Sigmoid colon (tissue), 6 donors: ENCODE measurements at regions not wholly inside any gene's neighbourhood (a gene's known extent, or its start where the extent isn't known, plus 50 kb on each side); places are given as distances from the start of the nearest gene placed in this dataset.

Source experiments
- DNase-seq: peaks from one replicate; pipeline ENCODE4 v3.0.0-alpha.2; 2019
- H3K27ac ChIP-seq, 4 donors: fragments of 200-600 bp; sonication (generic); one replicate each; pipeline ENCODE4 v1.5.1; 2016 to 2019; ENCODE audit warnings: mild to moderate bottlenecking in 1 of 4
- H3K27me3 ChIP-seq, 3 donors: fragments of 200-600 bp; sonication (generic); one replicate each; pipeline ENCODE4 v1.5.1; 2019; ENCODE audit warnings: mild to moderate bottlenecking in 1 of 3
- H3K36me3 ChIP-seq, 4 donors: fragments of 200-600 bp; sonication (generic); one replicate each; pipeline ENCODE4 v1.5.1; 2016 to 2019
- H3K4me1 ChIP-seq, 4 donors: fragments of 200-600 bp; sonication (generic); one replicate each; pipeline ENCODE4 v1.5.1; 2017 to 2019
- H3K4me3 ChIP-seq, 4 donors: fragments of 200-600 bp; sonication (generic); one replicate each; pipeline ENCODE4 v1.5.1; 2017 to 2019; ENCODE audit warnings: mild to moderate bottlenecking in 2 of 4, moderate library complexity in 1 of 4
- H3K9me3 ChIP-seq, 4 donors: fragments of 200-600 bp in 3 of 4; sonication (generic) in 3 of 4; one replicate each; pipeline versions ENCODE4 v1.5.1 to v1.6.1; 2013 to 2019
- EP300 ChIP-seq, 4 donors: sonication (generic); formaldehyde crosslinking; IDR thresholded peaks; one replicate each; pipeline ENCODE4 v1.6.1; 2017; ENCODE audit warnings: antibody characterized with exemption in 4 of 4
- POLR2A ChIP-seq, 2 donors: fragments of 450-650 bp; IDR thresholded peaks; one replicate each; pipeline ENCODE4 v1.6.1; 2016; ENCODE audit warnings: antibody characterized with exemption in 2 of 2, mild to moderate bottlenecking in 2 of 2, moderate library complexity in 2 of 2
- POLR2AphosphoS5 ChIP-seq, 4 donors: sonication (generic); formaldehyde crosslinking; IDR thresholded peaks; one replicate each; pipeline ENCODE4 v1.6.1; 2017; ENCODE audit warnings: antibody characterized with exemption in 4 of 4
- WGBS, 2 donors: extraction: QIAGEN DNeasy Blood & Tissue Kit; methylation state at CpG; one replicate each; pipeline ENCODE4 v1.1.7; 2013; 5-methylcytosine and 5-hydroxymethylcytosine counted together
- intact Hi-C: fragments of 100-400 bp; cut with DNase I; formaldehyde crosslinking; loops from one replicate; pipeline ENCODE4 v1.15.1; 2023
- TF ChIP-seq, protein P1 (sequence below), 4 experiments: fragments of 450-650 bp in 3 of 4; fragments of 200-600 bp in 1 of 4; IDR thresholded peaks; one replicate each; pipeline ENCODE4 v1.5.1; 2016 to 2019; ENCODE audit warnings: antibody characterized with exemption in 4 of 4, mild to moderate bottlenecking in 3 of 4, moderate library complexity in 2 of 4
- donor health status: healthy with polysubstance abuse.
- donor health status: healthy.

DNA sequence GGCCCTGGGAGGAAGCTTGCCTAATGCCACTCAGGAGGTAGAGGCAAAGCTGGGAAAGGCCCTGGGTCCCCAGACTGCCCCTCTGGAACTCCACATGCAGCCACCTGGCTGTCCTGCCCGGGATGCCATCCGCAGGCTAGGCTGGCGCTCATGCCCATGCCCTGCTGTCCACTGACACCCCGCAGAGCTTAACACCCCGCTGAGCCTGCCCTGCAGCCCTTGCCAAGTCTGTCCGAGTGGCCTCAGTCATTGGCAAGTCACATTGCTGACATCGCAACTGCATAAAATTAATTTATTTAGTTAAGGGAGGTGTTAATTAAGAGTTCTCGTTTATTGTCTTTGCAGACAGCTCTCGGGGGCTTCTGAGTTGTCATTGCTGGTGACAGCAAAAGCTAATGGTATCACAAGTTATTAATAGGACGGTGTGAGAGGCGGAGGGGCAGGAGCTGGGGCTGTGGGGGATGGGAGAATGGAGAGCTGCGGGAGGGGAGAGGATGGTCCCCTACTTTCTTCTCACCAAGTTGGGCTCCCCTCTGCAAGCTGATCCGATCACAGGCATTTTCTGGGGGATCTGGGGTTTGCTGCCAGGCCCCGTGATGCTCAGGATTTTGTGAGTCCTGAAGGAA is 55.6 kb upstream of the PCBD1 start:
- 81 to 86% methylated on average over 14 of the region's 14 CpGs for whole genome bisulfite sequencing, 2 donors

DNA sequence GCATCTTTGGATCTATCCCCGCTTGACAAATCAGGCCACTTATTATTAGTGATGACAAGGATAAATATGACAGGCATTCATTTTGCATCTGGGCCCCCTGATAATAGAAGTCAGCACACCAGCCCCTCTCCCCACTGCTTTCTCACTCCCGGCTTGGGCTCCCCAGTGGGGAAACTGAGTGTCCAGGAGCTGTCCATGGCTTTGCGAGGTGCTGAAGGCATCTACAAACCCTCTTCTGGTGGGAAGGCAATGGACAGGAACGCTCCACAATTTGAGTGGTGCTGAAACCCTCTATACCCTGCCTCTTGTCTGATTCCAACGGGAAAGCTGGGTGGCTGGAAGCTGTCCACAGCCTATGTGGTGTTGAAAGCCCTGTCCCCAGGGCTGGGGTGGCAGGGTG is 61.7 kb upstream of the PCBD1 start:
- H3K9me3 ChIP-seq = no peaks in the 10 kb centered on the region
- DNase-seq = no peak
- H3K4me3 ChIP-seq = no peak overlapping the region
- H3K36me3 ChIP-seq = no peaks in the 10 kb centered on the region
- TF ChIP-seq POLR2A (IDR thresholded peaks at IDR 0.05) (no peak), POLR2AphosphoS5 (IDR thresholded peaks at IDR 0.05) (no peak), EP300 (IDR thresholded peaks at IDR 0.05) (no peak)
- TF ChIP-seq, protein P1, sequence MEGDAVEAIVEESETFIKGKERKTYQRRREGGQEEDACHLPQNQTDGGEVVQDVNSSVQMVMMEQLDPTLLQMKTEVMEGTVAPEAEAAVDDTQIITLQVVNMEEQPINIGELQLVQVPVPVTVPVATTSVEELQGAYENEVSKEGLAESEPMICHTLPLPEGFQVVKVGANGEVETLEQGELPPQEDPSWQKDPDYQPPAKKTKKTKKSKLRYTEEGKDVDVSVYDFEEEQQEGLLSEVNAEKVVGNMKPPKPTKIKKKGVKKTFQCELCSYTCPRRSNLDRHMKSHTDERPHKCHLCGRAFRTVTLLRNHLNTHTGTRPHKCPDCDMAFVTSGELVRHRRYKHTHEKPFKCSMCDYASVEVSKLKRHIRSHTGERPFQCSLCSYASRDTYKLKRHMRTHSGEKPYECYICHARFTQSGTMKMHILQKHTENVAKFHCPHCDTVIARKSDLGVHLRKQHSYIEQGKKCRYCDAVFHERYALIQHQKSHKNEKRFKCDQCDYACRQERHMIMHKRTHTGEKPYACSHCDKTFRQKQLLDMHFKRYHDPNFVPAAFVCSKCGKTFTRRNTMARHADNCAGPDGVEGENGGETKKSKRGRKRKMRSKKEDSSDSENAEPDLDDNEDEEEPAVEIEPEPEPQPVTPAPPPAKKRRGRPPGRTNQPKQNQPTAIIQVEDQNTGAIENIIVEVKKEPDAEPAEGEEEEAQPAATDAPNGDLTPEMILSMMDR (IDR thresholded peaks at IDR 0.05) = no peak
- H3K27me3 ChIP-seq = no peaks in the 10 kb centered on the region
- WGBS, 2 donors = 90 to 91% methylated on average over 5 of the region's 5 CpGs
- H3K4me1 ChIP-seq = no peaks in the 10 kb centered on the region
- intact Hi-C loops = no loop called here
- H3K27ac ChIP-seq = no peak overlapping the region

More for the DNA sequence above, 55.6 kb upstream of the PCBD1 start:
- DNase-seq = no peak
- no peaks in the 10 kb centered on the region for H3K4me1 ChIP-seq
- H3K4me3 ChIP-seq = no peak overlapping the region
- H3K9me3 ChIP-seq = no peaks in the 10 kb centered on the region
- no peaks in the 10 kb centered on the region for H3K36me3 ChIP-seq
- H3K27ac ChIP-seq = no peak overlapping the region
- intact Hi-C loops = no loop called here
- no peaks in the 10 kb centered on the region for H3K27me3 ChIP-seq
- TF ChIP-seq POLR2AphosphoS5 (IDR thresholded peaks at IDR 0.05) (no peak), POLR2A (IDR thresholded peaks at IDR 0.05) (no peak), EP300 (IDR thresholded peaks at IDR 0.05) (no peak)
- TF ChIP-seq, protein P1 (IDR thresholded peaks at IDR 0.05) = no peak

DNA sequence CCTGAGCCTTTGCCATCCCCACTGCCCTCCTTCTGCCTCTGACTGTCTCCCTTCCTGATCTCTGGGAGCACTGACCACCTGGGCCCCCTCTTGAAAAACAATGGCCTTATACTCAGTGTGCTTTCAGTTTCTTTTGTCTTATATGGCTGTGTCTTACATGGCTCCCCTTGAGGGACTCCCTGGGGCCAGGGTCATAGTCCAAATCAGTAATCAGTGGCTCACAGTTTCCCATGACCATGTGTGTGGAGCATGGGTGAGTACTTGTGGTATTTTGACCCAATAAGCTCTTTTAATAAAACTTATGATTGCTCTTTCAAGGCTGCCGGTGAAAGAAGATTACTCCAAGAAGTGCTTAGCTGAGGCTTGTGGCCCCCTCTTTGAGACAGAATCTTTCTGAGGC is 62.4 kb upstream of the PCBD1 start:
- intact Hi-C loops = no loop called here
- H3K27me3 ChIP-seq = no peaks in the 10 kb centered on the region
- H3K4me1 ChIP-seq = no peaks in the 10 kb centered on the region
- no peaks in the 10 kb centered on the region for H3K9me3 ChIP-seq
- H3K36me3 ChIP-seq = no peaks in the 10 kb centered on the region
- DNase-seq = no peak
- H3K27ac ChIP-seq = no peak overlapping the region
- WGBS, 2 donors = 83 to 88% methylated on average over 1 of the region's 1 CpG
- H3K4me3 ChIP-seq = no peak overlapping the region
- TF ChIP-seq EP300 (IDR thresholded peaks at IDR 0.05) = no peak
- no peak for TF ChIP-seq POLR2A (IDR thresholded peaks at IDR 0.05)
- TF ChIP-seq, protein P1 (IDR thresholded peaks at IDR 0.05) = no peak
- no peak for TF ChIP-seq POLR2AphosphoS5 (IDR thresholded peaks at IDR 0.05)

DNA sequence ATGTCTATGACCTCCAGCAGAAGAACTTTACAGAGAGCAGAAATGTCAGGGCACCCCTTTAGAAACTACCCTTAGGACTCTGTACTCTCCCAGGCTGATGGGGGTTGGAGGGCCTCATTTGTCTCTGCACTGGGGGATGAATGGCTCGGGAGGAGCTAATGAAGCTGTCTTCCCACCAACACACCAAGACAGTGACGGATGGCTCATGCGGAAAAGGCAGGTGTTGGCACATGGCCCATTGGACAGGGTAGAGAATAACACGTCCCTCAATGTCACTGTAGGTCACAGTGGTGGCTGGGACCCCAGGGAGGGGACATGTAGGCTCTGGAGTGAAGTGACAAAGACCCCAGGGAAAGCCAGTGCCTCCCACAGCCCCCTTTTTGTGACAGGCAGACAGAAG is 64.0 kb upstream of the PCBD1 start:
- TF ChIP-seq POLR2A (IDR thresholded peaks at IDR 0.05) (no peak), EP300 (IDR thresholded peaks at IDR 0.05) (no peak), POLR2AphosphoS5 (IDR thresholded peaks at IDR 0.05) (no peak)
- TF ChIP-seq, protein P1 (IDR thresholded peaks at IDR 0.05) = no peak
- no peak for DNase-seq
- no peaks in the 10 kb centered on the region for H3K9me3 ChIP-seq
- no peak overlapping the region for H3K4me3 ChIP-seq
- 61 to 81% methylated on average over 4 of the region's 4 CpGs for WGBS, 2 donors
- no peaks in the 10 kb centered on the region for H3K27me3 ChIP-seq
- intact Hi-C loops = no loop called here
- H3K4me1 ChIP-seq = no peaks in the 10 kb centered on the region
- no peak overlapping the region for H3K27ac ChIP-seq
- no peaks in the 10 kb centered on the region for H3K36me3 ChIP-seq

DNA sequence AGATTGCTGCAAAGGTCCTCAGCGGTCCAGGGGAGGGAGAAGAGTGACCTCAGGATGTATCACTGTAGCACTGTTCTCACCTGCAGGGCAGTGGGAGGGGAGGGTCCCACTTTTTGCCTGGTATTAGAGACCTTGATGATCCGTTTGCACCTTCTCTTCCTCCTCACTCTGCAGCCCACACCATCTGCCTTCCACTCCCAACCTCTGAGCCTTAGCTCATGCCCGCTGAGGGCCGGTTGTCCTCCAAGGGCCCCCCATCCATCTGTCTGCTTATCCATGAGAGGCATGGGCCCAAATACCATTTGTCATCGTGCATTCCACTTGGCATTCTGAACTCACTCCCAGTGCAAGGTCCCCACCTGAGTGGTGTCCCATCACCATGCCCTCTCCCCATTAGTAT is 64.6 kb upstream of the PCBD1 start:
- no peaks in the 10 kb centered on the region for H3K4me1 ChIP-seq
- no peaks in the 10 kb centered on the region for H3K9me3 ChIP-seq
- H3K27me3 ChIP-seq = no peaks in the 10 kb centered on the region
- WGBS, 2 donors = 82 to 86% methylated on average over 5 of the region's 5 CpGs
- DNase-seq = no peak
- H3K27ac ChIP-seq = no peak overlapping the region
- no peaks in the 10 kb centered on the region for H3K36me3 ChIP-seq
- H3K4me3 ChIP-seq = no peak overlapping the region
- TF ChIP-seq, protein P1 (IDR thresholded peaks at IDR 0.05) = no peak
- TF ChIP-seq POLR2A (IDR thresholded peaks at IDR 0.05) (no peak), EP300 (IDR thresholded peaks at IDR 0.05) (no peak), POLR2AphosphoS5 (IDR thresholded peaks at IDR 0.05) (no peak)
- intact Hi-C loops = no loop called here
